HL-60 (cell line): ENCODE measurements at regions not wholly inside any gene's neighbourhood (a gene's known extent, or its start where the extent isn't known, plus 50 kb on each side); places are given as distances from the start of the nearest gene placed in this dataset.

Experiments used
- DNase-seq, 2 experiments: peaks; one replicate each; pipeline ENCODE4 v3.0.0-alpha.2; 2010 to 2020; ENCODE audit warnings: low read depth in 1 of 2, low spot score in 1 of 2
- H3K27ac ChIP-seq: fragments of 250-450 bp; sonication (Bioruptor Pico); replicated peaks from 2 replicates; pipeline ENCODE4 v1.5.1; 2020; ENCODE audit warnings: mild to moderate bottlenecking, moderate library complexity
- H3K27me3 ChIP-seq: fragments of 250-450 bp; sonication (Bioruptor Pico); 2 replicates; pipeline ENCODE4 v1.5.1; 2021; ENCODE audit warnings: mild to moderate bottlenecking, moderate library complexity; ENCODE audit not compliant: insufficient read depth, poor library complexity, severe bottlenecking
- H3K4me3 ChIP-seq: replicated peaks from 2 replicates; pipeline ENCODE4 v1.5.1; 2011; ENCODE audit warnings: mild to moderate bottlenecking, control low read depth, low read length; ENCODE audit not compliant: insufficient read depth
- CTCF ChIP-seq: IDR thresholded peaks from one replicate; pipeline ENCODE4 v1.5.1; 2011; ENCODE audit warnings: low read length, control low read depth, inconsistent platforms; ENCODE audit not compliant: insufficient read depth
- GABPA ChIP-seq: IDR thresholded peaks from 2 replicates; pipeline ENCODE4 v1.6.1; 2012; ENCODE audit warnings: low read depth
- POLR2AphosphoS5 ChIP-seq: IDR thresholded peaks from 2 replicates; pipeline ENCODE4 v1.6.1; 2012; ENCODE audit warnings: low read depth
- REST ChIP-seq: IDR thresholded peaks from 2 replicates; pipeline ENCODE4 v1.6.1; 2012; ENCODE audit warnings: low read depth; ENCODE audit not compliant: insufficient replicate concordance
- SPI1 ChIP-seq: IDR thresholded peaks from 2 replicates; pipeline ENCODE4 v1.6.1; 2012; ENCODE audit warnings: low read depth, mild to moderate bottlenecking, borderline replicate concordance

- Histone ChIP-seq H3K4me3 (no peak overlapping the region), H3K27ac (peak overlapping the region; percentile 73), H3K27me3 (no peaks in the 10 kb centered on the region)
- TF ChIP-seq POLR2AphosphoS5: no peak
- no peak for TF ChIP-seq CTCF
- no peak for TF ChIP-seq SPI1
- TF ChIP-seq REST: no peak
- TF ChIP-seq GABPA: no peak
- DNase-seq: peak; percentile 38 to 54
Observed at GRCh38 chr2:38146275-38146906, 70.4 kb upstream of the CYP1B1 start.

- H3K27ac ChIP-seq: no peak overlapping the region
- DNase-seq: no peak
Observed at GRCh38 chr2:38145236-38145635, 69.3 kb upstream of the CYP1B1 start.

More at GRCh38 chr2:38145236-38145635, 69.3 kb upstream of the CYP1B1 start:
- no peak for TF ChIP-seq GABPA
- TF ChIP-seq REST: no peak
- no peak for TF ChIP-seq POLR2AphosphoS5
- TF ChIP-seq SPI1: no peak
- TF ChIP-seq CTCF: no peak
- Histone ChIP-seq H3K4me3 (no peak overlapping the region), H3K27me3 (no peaks in the 10 kb centered on the region)
